Peyer's patch (tissue), 4 donors: ENCODE measurements at regions not wholly inside any gene's neighbourhood (a gene's known extent, or its start where the extent isn't known, plus 50 kb on each side); places are given as distances from the start of the nearest gene placed in this dataset.

ENCODE experiments used
- CTCF ChIP-seq, 6 experiments: fragments of 450-650 bp in 4 of 6; fragments of 200-600 bp in 2 of 6; sonication (generic) in 1 of 6; IDR thresholded peaks; one replicate each; pipeline ENCODE4 v1.5.1; 2017 to 2019; ENCODE audit warnings: antibody characterized with exemption in 6 of 6, mild to moderate bottlenecking in 3 of 6, moderate library complexity in 1 of 6
- POLR2A ChIP-seq, 2 donors: fragments of 450-650 bp; IDR thresholded peaks; one replicate each; pipeline ENCODE4 v1.5.1; 2017; ENCODE audit warnings: antibody characterized with exemption in 2 of 2, mild to moderate bottlenecking in 2 of 2, moderate library complexity in 2 of 2

GRCh38 chr1:101645810-101646209 is 350.9 kb downstream of the OLFM3 start:
- no peak for TF ChIP-seq POLR2A (IDR thresholded peaks at IDR 0.05)
- no peak for TF ChIP-seq CTCF (IDR thresholded peaks at IDR 0.05)
